Neural cell (in vitro differentiated cells): ENCODE measurements at regions not wholly inside any gene's neighbourhood (a gene's known extent, or its start where the extent isn't known, plus 50 kb on each side); places are given as distances from the start of the nearest gene placed in this dataset.

ENCODE experiments used
- H2AFZ ChIP-seq: fragments of 200-600, 300-800 bp; sonication (generic), shearing (Covaris generic); 2 replicates; pipeline ENCODE4 v1.6.0; 2014; ENCODE audit warnings: low read depth, mild to moderate bottlenecking, antibody characterized with exemption, low read length, moderate library complexity
- H3F3A ChIP-seq: fragments of 200-600 bp; shearing (Covaris generic); 2 replicates; pipeline ENCODE4 v1.6.1; 2016; ENCODE audit warnings: mild to moderate bottlenecking, moderate library complexity, mixed read lengths, antibody characterized with exemption, low read length; ENCODE audit not compliant: insufficient read depth, poor library complexity, severe bottlenecking
- H3K27ac ChIP-seq: fragments of 200-600, 300-800 bp; sonication (generic), shearing (Covaris generic); 2 replicates; pipeline ENCODE4 v1.5.1; 2014; ENCODE audit warnings: mild to moderate bottlenecking, low read length, moderate library complexity
- H3K27me3 ChIP-seq: fragments of 300-800, 200-600 bp; sonication (generic), shearing (Covaris generic); 2 replicates; pipeline ENCODE4 v1.6.0; 2014; ENCODE audit warnings: mild to moderate bottlenecking, low read depth, low read length, moderate library complexity; ENCODE audit not compliant: insufficient read depth
- H3K36me3 ChIP-seq: fragments of 300-800, 200-600 bp; sonication (generic), shearing (Covaris generic); 2 replicates; pipeline ENCODE4 v1.5.1; 2014; ENCODE audit warnings: mild to moderate bottlenecking, antibody characterized with exemption, low read length, moderate library complexity; ENCODE audit not compliant: insufficient read depth
- H3K4me2 ChIP-seq: fragments of 300-800, 200-600 bp; sonication (generic), shearing (Covaris generic); 2 replicates; pipeline ENCODE4 v1.6.0; 2014; ENCODE audit warnings: mild to moderate bottlenecking, low read length
- H3K4me3 ChIP-seq: fragments of 300-800, 200-600 bp; sonication (generic), shearing (Covaris generic); 2 replicates; pipeline ENCODE4 v1.5.1; 2014; ENCODE audit warnings: mild to moderate bottlenecking, low read length, moderate library complexity
- H3K79me2 ChIP-seq: fragments of 200-600 bp; shearing (Covaris generic); replicated peaks from 2 replicates; pipeline ENCODE4 v1.6.0; 2014; ENCODE audit warnings: mild to moderate bottlenecking, low read length, moderate library complexity; ENCODE audit not compliant: insufficient read depth
- H3K9ac ChIP-seq: fragments of 300-800, 200-600 bp; sonication (generic), shearing (Covaris generic); 2 replicates; pipeline ENCODE4 v1.6.1; 2016; ENCODE audit warnings: mild to moderate bottlenecking, low read length, mixed read lengths
- H3K9me2 ChIP-seq: fragments of 200-600 bp; shearing (Covaris generic); 2 replicates; pipeline ENCODE4 v1.6.1; 2016; ENCODE audit warnings: mild to moderate bottlenecking, low read length, mixed read lengths; ENCODE audit not compliant: insufficient read depth
- H3K9me3 ChIP-seq: fragments of 200-600, 300-800 bp; sonication (generic), shearing (Covaris generic); 2 replicates; pipeline ENCODE4 v1.6.1; 2016; ENCODE audit warnings: mild to moderate bottlenecking, mixed run types, low read length, moderate library complexity, mixed read lengths
- H4K20me1 ChIP-seq: fragments of 200-600 bp; shearing (Covaris generic); 2 replicates; pipeline ENCODE4 v1.6.1; 2016; ENCODE audit warnings: mild to moderate bottlenecking, mixed run types; ENCODE audit not compliant: insufficient read depth
- EP300 ChIP-seq: fragments of 450-650 bp; conservative IDR thresholded peaks from 2 replicates; pipeline ENCODE4 v1.6.1; 2014; ENCODE audit warnings: antibody characterized with exemption, mild to moderate bottlenecking, moderate library complexity; ENCODE audit not compliant: poor library complexity, severe bottlenecking
- EZH2 ChIP-seq: fragments of 200-600, 300-800 bp; shearing (Covaris generic), sonication (generic); IDR thresholded peaks from 2 replicates; pipeline ENCODE4 v1.6.1; 2014; ENCODE audit warnings: antibody characterized with exemption, low read length, borderline replicate concordance, mild to moderate bottlenecking; ENCODE audit not compliant: insufficient read depth, poor library complexity, severe bottlenecking
- MXI1 ChIP-seq: fragments of 450-650 bp; conservative IDR thresholded peaks from 2 replicates; pipeline ENCODE4 v1.6.1; 2014; ENCODE audit warnings: antibody characterized with exemption, mild to moderate bottlenecking; ENCODE audit not compliant: poor library complexity, severe bottlenecking
- POLR2AphosphoS5 ChIP-seq: IDR thresholded peaks from 2 replicates; pipeline ENCODE4 v1.6.1; 2012
- RAD21 ChIP-seq: fragments of 450-650 bp; conservative IDR thresholded peaks from 2 replicates; pipeline ENCODE4 v1.6.1; 2014; ENCODE audit warnings: antibody characterized with exemption, mild to moderate bottlenecking, moderate library complexity
- SMC3 ChIP-seq: fragments of 450-650 bp; conservative IDR thresholded peaks from 2 replicates; pipeline ENCODE4 v1.6.1; 2014; ENCODE audit warnings: antibody characterized with exemption, mild to moderate bottlenecking, moderate library complexity; ENCODE audit not compliant: poor library complexity
- TAF1 ChIP-seq: IDR thresholded peaks from 2 replicates; pipeline ENCODE4 v1.6.1; 2012; ENCODE audit warnings: low read depth
- TF ChIP-seq, protein P1 (sequence below): IDR thresholded peaks from 2 replicates; pipeline ENCODE4 v1.6.1; 2012; ENCODE audit warnings: borderline replicate concordance
- TF ChIP-seq, protein P2 (sequence below): fragments of 450-650 bp; IDR thresholded peaks from 2 replicates; pipeline ENCODE4 v1.5.1; 2014; ENCODE audit warnings: antibody characterized with exemption, mild to moderate bottlenecking, moderate library complexity; ENCODE audit not compliant: poor library complexity, severe bottlenecking

DNA sequence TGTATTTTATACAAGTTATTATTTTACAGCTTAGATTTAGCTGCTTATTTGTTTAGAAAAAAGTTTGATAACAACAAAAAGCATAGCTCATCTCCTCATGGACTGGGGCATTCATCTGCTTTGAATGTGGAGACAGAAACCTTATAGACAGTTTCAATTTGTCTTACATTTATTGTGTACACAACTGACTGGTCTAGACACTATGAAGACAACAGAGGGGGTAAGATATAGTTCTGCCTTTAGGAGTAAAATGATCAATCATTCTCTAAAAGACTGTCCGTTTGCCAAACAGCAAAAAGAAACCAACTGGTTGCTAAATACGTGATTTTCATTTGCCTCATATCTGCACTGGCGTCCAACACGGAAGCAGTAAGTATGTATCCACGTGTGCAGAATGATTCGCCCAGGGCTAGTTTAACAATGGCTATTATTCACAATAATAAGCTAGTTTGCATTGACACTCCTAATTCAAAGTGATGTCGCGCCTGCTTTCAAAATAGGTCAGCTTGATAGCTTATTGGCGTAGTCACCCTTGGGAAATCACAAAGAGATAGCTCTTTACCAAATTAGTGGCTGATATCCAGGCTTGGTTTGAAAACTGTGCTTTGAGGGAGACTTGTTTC is 153.6 kb downstream of the BMP2 start:
- no peak overlapping the region for H3K9ac ChIP-seq
- no peaks in the 10 kb centered on the region for H3K27me3 ChIP-seq
- no peak overlapping the region for H3K4me3 ChIP-seq
- H3K27ac ChIP-seq, result no peak overlapping the region
- H2AFZ ChIP-seq, result no peak overlapping the region
- H3K79me2 ChIP-seq, result no peaks in the 10 kb centered on the region
- no peaks in the 10 kb centered on the region for H3F3A ChIP-seq
- H3K9me2 ChIP-seq, result no peaks in the 10 kb centered on the region
- H3K4me2 ChIP-seq, result no peak overlapping the region
- no peaks in the 10 kb centered on the region for H4K20me1 ChIP-seq
- H3K9me3 ChIP-seq, result no peaks in the 10 kb centered on the region
- TF ChIP-seq MXI1, result no peak
- TF ChIP-seq SMC3, result no peak
- no peak for TF ChIP-seq EP300
- TF ChIP-seq POLR2AphosphoS5, result no peak
- H3K36me3 ChIP-seq, result no peaks in the 10 kb centered on the region

DNA sequence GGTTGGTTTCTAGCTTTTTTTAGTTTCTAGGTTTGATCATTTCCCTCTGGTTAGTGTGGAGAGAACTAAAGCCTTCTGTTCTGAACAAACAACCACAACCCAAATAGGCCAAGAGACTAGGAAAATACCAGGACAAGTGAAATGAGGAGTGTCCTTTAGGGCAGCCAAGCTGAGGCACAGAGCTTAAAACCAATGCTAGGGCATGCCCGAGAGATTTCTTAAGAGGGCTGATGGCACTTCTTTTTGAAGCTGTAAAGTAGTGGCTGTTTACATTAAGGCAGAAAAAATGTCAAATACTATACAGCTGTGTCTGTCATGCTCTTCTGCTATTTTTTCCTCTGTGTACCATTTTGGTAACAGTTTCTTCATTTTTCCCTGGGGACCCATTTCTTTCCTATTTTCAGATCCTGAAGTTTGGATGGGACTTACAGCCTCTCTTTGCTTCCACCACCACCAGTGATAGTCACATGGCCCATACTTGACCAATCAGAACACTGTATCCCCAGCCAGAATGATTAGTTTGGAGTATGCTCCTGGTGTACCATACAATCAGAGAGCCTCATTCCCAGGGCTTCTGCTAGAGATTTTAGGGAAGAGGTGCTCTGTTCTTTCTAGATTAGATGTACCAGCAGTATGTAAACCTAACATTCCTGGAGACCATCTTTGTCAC is 154.4 kb downstream of the BMP2 start:
- no peak overlapping the region for H3K27ac ChIP-seq
- H3K36me3 ChIP-seq, result no peaks in the 10 kb centered on the region
- H4K20me1 ChIP-seq, result no peaks in the 10 kb centered on the region
- no peaks in the 10 kb centered on the region for H3K9me2 ChIP-seq
- no peaks in the 10 kb centered on the region for H3F3A ChIP-seq
- no peak overlapping the region for H3K4me2 ChIP-seq
- H2AFZ ChIP-seq, result no peak overlapping the region
- H3K27me3 ChIP-seq, result no peaks in the 10 kb centered on the region
- no peak overlapping the region for H3K9ac ChIP-seq
- no peaks in the 10 kb centered on the region for H3K9me3 ChIP-seq
- TF ChIP-seq TAF1, result no peak
- TF ChIP-seq POLR2AphosphoS5, result no peak
- TF ChIP-seq, protein P1, sequence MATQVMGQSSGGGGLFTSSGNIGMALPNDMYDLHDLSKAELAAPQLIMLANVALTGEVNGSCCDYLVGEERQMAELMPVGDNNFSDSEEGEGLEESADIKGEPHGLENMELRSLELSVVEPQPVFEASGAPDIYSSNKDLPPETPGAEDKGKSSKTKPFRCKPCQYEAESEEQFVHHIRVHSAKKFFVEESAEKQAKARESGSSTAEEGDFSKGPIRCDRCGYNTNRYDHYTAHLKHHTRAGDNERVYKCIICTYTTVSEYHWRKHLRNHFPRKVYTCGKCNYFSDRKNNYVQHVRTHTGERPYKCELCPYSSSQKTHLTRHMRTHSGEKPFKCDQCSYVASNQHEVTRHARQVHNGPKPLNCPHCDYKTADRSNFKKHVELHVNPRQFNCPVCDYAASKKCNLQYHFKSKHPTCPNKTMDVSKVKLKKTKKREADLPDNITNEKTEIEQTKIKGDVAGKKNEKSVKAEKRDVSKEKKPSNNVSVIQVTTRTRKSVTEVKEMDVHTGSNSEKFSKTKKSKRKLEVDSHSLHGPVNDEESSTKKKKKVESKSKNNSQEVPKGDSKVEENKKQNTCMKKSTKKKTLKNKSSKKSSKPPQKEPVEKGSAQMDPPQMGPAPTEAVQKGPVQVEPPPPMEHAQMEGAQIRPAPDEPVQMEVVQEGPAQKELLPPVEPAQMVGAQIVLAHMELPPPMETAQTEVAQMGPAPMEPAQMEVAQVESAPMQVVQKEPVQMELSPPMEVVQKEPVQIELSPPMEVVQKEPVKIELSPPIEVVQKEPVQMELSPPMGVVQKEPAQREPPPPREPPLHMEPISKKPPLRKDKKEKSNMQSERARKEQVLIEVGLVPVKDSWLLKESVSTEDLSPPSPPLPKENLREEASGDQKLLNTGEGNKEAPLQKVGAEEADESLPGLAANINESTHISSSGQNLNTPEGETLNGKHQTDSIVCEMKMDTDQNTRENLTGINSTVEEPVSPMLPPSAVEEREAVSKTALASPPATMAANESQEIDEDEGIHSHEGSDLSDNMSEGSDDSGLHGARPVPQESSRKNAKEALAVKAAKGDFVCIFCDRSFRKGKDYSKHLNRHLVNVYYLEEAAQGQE, result no peak
- TF ChIP-seq MXI1, result no peak
- TF ChIP-seq RAD21, result no peak
- TF ChIP-seq EZH2, result no peak
- TF ChIP-seq, protein P2, sequence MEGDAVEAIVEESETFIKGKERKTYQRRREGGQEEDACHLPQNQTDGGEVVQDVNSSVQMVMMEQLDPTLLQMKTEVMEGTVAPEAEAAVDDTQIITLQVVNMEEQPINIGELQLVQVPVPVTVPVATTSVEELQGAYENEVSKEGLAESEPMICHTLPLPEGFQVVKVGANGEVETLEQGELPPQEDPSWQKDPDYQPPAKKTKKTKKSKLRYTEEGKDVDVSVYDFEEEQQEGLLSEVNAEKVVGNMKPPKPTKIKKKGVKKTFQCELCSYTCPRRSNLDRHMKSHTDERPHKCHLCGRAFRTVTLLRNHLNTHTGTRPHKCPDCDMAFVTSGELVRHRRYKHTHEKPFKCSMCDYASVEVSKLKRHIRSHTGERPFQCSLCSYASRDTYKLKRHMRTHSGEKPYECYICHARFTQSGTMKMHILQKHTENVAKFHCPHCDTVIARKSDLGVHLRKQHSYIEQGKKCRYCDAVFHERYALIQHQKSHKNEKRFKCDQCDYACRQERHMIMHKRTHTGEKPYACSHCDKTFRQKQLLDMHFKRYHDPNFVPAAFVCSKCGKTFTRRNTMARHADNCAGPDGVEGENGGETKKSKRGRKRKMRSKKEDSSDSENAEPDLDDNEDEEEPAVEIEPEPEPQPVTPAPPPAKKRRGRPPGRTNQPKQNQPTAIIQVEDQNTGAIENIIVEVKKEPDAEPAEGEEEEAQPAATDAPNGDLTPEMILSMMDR, result no peak
- no peak for TF ChIP-seq EP300
- TF ChIP-seq SMC3, result no peak
- no peak overlapping the region for H3K4me3 ChIP-seq
- no peaks in the 10 kb centered on the region for H3K79me2 ChIP-seq
